ENCODE measurements at regions not wholly inside any gene's neighbourhood (a gene's known extent, or its start where the extent isn't known, plus 50 kb on each side); places are given as distances from the start of the nearest gene placed in this dataset.

DNA sequence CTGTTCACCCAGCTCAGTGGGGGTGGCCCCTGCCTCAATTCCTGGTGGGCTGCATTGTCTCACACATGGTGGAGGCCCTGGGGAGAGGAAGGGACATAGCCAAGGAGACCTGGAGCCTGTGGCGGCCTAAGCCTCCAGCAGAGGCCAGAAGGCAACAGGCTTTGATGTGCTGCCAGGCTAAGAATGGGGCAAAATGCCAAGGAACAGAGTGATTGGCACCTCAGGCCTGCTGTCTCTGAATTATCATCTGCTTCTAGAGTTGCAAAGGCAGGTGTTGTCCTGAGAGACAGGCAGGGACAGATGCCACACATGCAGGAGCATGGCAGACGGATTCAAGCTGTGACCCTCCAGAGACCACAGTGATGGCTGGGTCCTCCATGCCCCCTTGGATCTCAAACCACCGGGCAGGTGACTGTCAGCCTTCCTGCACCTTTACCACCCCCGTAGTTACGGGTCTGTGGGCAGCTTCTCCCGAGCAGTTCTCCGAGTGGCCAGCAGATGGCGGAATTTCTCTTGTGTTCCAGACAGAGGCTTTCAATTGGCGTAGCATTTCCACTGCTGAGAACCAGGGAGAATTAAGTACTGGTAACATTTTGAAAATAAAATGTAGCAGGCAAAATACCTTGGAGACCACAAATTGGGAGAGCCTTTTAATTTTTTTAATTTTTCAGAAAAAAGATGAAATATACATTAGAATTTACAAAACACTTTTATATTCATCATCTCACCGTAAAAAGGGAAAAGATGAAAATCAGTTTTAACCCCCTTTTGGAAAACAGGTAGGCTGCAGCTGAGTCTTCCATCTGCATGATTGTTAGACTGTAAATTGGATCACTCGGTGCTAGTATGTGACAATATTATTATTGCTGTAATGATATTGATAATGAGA lies 525.5 kb upstream of the CFAP20DC start (continued):
- TF ChIP-seq SMAD5 (IDR thresholded peaks at IDR 0.05; ENCODE audit: low read depth), result no peak
- no peak for TF ChIP-seq RCOR1 (conservative IDR thresholded peaks at IDR 0.05; ENCODE audit: low read depth, low read length)
- no peak for TF ChIP-seq SIN3A (IDR thresholded peaks at IDR 0.05; ENCODE audit: low read depth, low read length)
- TF ChIP-seq, protein P1, sequence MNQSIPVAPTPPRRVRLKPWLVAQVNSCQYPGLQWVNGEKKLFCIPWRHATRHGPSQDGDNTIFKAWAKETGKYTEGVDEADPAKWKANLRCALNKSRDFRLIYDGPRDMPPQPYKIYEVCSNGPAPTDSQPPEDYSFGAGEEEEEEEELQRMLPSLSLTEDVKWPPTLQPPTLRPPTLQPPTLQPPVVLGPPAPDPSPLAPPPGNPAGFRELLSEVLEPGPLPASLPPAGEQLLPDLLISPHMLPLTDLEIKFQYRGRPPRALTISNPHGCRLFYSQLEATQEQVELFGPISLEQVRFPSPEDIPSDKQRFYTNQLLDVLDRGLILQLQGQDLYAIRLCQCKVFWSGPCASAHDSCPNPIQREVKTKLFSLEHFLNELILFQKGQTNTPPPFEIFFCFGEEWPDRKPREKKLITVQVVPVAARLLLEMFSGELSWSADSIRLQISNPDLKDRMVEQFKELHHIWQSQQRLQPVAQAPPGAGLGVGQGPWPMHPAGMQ (IDR thresholded peaks at IDR 0.05; ENCODE audit: borderline replicate concordance), result no peak
- TF ChIP-seq CBX3 (IDR thresholded peaks at IDR 0.05; ENCODE audit: borderline replicate concordance, low read depth), result no peak
- TF ChIP-seq CREB1 (IDR thresholded peaks at IDR 0.05; ENCODE audit: low read depth), result no peak
- TF ChIP-seq, protein P2, sequence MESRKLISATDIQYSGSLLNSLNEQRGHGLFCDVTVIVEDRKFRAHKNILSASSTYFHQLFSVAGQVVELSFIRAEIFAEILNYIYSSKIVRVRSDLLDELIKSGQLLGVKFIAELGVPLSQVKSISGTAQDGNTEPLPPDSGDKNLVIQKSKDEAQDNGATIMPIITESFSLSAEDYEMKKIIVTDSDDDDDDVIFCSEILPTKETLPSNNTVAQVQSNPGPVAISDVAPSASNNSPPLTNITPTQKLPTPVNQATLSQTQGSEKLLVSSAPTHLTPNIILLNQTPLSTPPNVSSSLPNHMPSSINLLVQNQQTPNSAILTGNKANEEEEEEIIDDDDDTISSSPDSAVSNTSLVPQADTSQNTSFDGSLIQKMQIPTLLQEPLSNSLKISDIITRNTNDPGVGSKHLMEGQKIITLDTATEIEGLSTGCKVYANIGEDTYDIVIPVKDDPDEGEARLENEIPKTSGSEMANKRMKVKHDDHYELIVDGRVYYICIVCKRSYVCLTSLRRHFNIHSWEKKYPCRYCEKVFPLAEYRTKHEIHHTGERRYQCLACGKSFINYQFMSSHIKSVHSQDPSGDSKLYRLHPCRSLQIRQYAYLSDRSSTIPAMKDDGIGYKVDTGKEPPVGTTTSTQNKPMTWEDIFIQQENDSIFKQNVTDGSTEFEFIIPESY (IDR thresholded peaks at IDR 0.05), result no peak
- TF ChIP-seq BHLHE40 (IDR thresholded peaks at IDR 0.05; ENCODE audit: borderline replicate concordance in 1 of 2, low read depth in 2 of 2, low read length in 1 of 2), result peak; percentile 49 to 74; a peak in 2 of 4 replicates
- TF ChIP-seq SPI1 (IDR thresholded peaks at IDR 0.05; ENCODE audit: borderline replicate concordance, insufficient read depth, low read depth, low read length), result no peak
- TF ChIP-seq, protein P3, sequence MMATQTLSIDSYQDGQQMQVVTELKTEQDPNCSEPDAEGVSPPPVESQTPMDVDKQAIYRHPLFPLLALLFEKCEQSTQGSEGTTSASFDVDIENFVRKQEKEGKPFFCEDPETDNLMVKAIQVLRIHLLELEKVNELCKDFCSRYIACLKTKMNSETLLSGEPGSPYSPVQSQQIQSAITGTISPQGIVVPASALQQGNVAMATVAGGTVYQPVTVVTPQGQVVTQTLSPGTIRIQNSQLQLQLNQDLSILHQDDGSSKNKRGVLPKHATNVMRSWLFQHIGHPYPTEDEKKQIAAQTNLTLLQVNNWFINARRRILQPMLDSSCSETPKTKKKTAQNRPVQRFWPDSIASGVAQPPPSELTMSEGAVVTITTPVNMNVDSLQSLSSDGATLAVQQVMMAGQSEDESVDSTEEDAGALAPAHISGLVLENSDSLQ (IDR thresholded peaks at IDR 0.05), result peak; percentile 84
- TF ChIP-seq IKZF2 (IDR thresholded peaks at IDR 0.05), result 0 out of 4 replicates have a peak, but pooled peaks of 1 of the 2 experiments have one; percentile 23
- TF ChIP-seq BMI1 (IDR thresholded peaks at IDR 0.05; ENCODE audit: borderline replicate concordance), result no peak
- no peak for TF ChIP-seq FOXK2 (IDR thresholded peaks at IDR 0.05)
- no peak for TF ChIP-seq ZSCAN29 (IDR thresholded peaks at IDR 0.05)
- no peak for TF ChIP-seq CEBPB (IDR thresholded peaks at IDR 0.05; ENCODE audit: borderline replicate concordance in 1 of 2, low read depth in 2 of 2, low read length in 2 of 2)
- TF ChIP-seq, protein P4, sequence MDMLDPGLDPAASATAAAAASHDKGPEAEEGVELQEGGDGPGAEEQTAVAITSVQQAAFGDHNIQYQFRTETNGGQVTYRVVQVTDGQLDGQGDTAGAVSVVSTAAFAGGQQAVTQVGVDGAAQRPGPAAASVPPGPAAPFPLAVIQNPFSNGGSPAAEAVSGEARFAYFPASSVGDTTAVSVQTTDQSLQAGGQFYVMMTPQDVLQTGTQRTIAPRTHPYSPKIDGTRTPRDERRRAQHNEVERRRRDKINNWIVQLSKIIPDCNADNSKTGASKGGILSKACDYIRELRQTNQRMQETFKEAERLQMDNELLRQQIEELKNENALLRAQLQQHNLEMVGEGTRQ (IDR thresholded peaks at IDR 0.05; ENCODE audit: borderline replicate concordance, low read depth, low read length), result no peak
- no peak for TF ChIP-seq ZNF24 (IDR thresholded peaks at IDR 0.05)
- no peak for TF ChIP-seq CREM (IDR thresholded peaks at IDR 0.05; ENCODE audit: low read depth)
- no peak for TF ChIP-seq SMAD1 (IDR thresholded peaks at IDR 0.05; ENCODE audit: low read depth, partially characterized antibody)
- no peak for TF ChIP-seq NFIC (IDR thresholded peaks at IDR 0.05; ENCODE audit: low read depth, low read length)
- peak; percentile 38; the same call in 1 of the 2 replicates for TF ChIP-seq RB1 (IDR thresholded peaks at IDR 0.05; ENCODE audit: borderline replicate concordance)
- TF ChIP-seq DPF2 (IDR thresholded peaks at IDR 0.05), result no peak
- TF ChIP-seq PAX8 (IDR thresholded peaks at IDR 0.05), result no peak
